ENCODE measurements at regions not wholly inside any gene's neighbourhood (a gene's known extent, or its start where the extent isn't known, plus 50 kb on each side); places are given as distances from the start of the nearest gene placed in this dataset.

GRCh38 chr12:24077161-24077560, 127.7 kb upstream of the SOX5 start:
- TF ChIP-seq EZH2 (IDR thresholded peaks at IDR 0.05; ENCODE audit: low read length, unreplicated experiment), result no peak
- TF ChIP-seq, protein P1, sequence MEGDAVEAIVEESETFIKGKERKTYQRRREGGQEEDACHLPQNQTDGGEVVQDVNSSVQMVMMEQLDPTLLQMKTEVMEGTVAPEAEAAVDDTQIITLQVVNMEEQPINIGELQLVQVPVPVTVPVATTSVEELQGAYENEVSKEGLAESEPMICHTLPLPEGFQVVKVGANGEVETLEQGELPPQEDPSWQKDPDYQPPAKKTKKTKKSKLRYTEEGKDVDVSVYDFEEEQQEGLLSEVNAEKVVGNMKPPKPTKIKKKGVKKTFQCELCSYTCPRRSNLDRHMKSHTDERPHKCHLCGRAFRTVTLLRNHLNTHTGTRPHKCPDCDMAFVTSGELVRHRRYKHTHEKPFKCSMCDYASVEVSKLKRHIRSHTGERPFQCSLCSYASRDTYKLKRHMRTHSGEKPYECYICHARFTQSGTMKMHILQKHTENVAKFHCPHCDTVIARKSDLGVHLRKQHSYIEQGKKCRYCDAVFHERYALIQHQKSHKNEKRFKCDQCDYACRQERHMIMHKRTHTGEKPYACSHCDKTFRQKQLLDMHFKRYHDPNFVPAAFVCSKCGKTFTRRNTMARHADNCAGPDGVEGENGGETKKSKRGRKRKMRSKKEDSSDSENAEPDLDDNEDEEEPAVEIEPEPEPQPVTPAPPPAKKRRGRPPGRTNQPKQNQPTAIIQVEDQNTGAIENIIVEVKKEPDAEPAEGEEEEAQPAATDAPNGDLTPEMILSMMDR (conservative IDR thresholded peaks at IDR 0.05; ENCODE audit: low read depth, low read length), result no peak

All from PC-3 (cell line).